GM19438 (cell line): ENCODE measurements at regions not wholly inside any gene's neighbourhood (a gene's known extent, or its start where the extent isn't known, plus 50 kb on each side); places are given as distances from the start of the nearest gene placed in this dataset.

Source experiments
- ATAC-seq: cut with Tn5 transposase; IDR thresholded peaks from one replicate; pipeline ENCODE4 v1.9.1; 2021; ENCODE audit warnings: low read depth; ENCODE audit not compliant: unreplicated experiment

GRCh38 chr2:34388446-34388845 lies 789.3 kb upstream of the FAM98A start:
- no peak for ATAC-seq

DNA sequence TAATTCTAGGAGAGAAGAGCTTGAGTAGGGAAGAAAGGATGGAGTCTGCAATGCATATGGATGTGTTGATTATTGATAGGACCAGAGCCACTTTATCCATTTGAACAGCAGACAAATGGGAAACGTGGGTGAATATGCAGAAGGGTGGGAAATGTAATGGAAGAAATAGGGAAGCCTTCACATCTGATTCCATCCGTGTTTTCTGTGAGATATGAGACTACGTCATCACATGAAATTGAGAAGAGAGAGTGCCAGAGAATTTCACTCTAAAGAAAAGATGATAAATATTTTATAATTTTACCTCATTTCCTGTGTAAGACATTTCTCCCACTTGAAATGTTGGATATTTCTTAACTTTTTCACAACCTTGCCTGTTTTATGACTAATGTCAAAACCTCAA lies 788.4 kb upstream of the FAM98A start:
- ATAC-seq = no peak

DNA sequence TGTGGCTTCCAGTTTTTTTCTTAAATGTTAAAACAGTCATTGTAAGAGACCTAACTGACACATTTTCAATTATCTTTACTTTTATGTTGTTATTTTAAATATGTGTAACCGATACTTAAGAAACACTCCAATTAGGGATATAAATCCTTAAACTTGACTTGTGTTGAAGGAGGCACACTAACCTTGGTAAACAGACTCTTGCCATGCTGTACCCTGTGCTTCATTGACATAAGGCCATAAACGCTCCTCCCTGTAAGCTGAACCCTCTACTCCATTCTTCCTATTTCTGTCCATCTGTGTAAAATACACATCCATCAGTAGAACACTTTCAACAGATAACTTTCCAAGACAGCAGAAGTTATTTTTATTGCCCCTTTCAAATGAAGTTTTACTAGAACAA lies 780.5 kb upstream of the FAM98A start:
- no peak for ATAC-seq

DNA sequence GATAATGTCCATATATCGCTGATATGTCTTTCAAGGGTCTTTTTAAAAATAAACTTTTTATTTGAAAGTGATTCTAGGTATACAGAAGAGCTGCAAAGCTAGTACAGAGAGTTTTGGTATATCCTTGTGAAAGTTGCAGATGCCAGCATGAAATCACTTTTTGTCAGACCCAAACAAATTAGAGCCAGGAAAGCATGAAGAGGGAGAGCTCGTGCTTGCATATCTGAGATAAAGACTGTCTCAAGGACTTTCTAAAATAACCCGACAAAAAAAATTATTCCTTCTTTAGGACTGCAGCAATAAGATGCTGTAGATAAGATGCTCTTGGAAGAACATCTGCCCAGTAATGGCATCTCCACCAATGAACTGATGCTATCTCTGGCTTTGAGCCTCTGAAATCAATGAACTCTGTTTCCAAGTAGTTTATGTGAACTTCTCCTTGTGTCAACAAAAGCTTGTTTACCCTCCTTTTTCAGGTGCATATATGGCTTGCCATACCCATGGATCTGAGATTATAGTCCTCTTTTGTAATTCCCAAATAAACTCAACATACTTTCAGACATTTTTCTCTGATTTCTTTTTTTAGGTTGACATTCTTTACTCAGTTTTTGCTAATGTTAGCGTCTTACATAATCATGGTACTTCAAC lies 774.6 kb upstream of the FAM98A start:
- no peak for ATAC-seq

- no peak for ATAC-seq
Observed at GRCh38 chr2:34372967-34373366, 773.9 kb upstream of the FAM98A start.

DNA sequence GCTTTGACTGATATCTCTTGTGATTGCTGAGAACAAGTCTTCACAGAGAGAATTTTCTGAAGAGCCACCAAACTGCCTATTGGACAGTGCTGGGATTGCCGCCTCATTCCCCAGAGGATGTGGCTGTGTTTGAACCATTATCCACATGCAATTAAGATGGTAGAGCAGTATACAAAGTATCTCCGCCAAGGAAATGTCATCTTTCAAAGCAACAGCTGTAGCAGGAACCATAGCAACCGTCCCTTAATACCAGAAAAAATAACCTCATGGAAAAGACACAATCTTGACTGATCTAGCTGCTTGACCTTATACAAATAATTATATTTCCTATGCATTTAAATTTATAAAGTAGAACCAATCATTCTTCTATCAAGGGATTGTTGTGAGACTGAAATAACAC lies 772.6 kb upstream of the FAM98A start:
- ATAC-seq = no peak

- ATAC-seq = no peak
Observed at GRCh38 chr2:34368304-34368703, 769.2 kb upstream of the FAM98A start.

GRCh38 chr2:34365932-34366331 lies 766.8 kb upstream of the FAM98A start:
- ATAC-seq = no peak

GRCh38 chr2:34365512-34365911 lies 766.4 kb upstream of the FAM98A start:
- ATAC-seq = no peak

- no peak for ATAC-seq
Observed at GRCh38 chr2:34353509-34354113, 754.5 kb upstream of the FAM98A start.

GRCh38 chr2:34349527-34349926 lies 750.4 kb upstream of the FAM98A start:
- ATAC-seq = no peak

DNA sequence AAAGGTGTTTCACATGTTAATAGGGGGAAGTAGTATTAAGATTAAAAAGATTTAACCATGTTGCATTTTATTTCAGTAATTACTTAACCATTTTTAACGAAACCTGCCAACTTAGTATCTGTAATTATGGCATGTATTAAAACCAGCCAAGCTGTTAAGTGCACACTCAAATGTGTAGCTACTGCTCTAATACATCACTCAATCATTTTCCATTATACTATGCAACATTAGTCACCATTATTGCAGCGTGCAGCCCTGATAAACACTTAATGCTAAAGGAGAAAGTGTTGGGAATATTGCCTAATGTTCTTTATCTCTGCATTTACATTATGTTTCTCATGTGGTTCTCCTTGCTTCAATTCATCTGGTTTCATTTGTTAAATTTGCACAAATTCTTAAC lies 745.9 kb upstream of the FAM98A start:
- ATAC-seq = no peak

DNA sequence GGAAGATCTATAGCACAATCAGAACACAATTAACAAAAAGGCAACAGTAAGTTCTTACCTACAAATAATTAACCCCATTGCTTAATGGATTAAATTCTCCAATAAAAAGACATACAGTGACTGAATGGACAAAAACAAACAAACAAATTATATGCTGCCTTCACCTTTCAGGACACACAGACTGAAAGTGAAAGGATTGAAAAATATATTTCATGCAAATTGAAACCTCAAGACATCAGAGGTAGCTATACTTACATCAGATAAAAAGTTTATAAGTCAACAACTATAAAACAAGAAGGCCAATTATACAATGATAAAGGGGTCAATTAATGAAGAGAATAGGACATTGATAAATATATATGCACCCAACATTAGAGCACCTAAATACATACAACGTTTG lies 741.2 kb upstream of the FAM98A start:
- ATAC-seq = no peak

- no peak for ATAC-seq
Observed at GRCh38 chr2:34337735-34338134, 738.6 kb upstream of the FAM98A start.

DNA sequence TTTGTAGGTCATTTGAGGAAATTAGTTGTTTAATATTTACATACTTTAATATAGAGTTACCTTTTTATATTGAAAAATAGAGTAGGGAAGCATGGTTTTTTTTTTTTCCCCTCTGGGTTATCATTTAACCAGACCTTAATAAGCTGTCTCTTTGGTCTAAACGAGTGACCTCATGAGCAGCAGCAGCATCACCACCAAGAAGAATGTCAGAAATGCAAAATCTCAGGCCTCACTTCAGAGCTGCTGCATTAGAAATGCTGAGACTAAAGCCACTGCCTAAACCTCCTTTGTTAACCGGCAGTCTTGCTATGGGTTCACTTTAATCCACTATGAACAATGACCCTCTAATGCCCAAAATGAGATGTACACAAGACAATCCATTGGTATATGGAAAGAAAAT lies 733.7 kb upstream of the FAM98A start:
- no peak for ATAC-seq

DNA sequence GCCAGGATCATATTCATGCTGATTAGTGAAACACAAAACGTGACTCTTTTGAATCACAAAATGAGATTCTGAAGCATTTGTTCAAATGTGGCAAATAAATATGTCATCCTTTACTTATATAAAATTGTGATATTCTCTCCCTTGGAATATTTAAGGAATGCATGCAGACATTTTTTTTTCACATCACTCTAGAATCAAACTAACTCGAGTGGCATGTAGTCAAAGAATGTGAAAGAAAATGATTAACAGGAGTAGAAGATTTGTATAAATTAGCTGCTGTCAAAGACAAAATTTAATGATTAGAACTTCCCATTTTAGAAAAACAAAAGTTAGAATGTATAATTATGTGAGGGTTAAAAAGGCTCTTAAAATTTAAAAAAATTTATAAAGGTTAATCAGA lies 721.0 kb upstream of the FAM98A start:
- ATAC-seq = no peak

- no peak for ATAC-seq
Observed at GRCh38 chr2:34317797-34318196, 718.7 kb upstream of the FAM98A start.

- ATAC-seq = no peak
Observed at GRCh38 chr2:34316788-34317187, 717.7 kb upstream of the FAM98A start.

DNA sequence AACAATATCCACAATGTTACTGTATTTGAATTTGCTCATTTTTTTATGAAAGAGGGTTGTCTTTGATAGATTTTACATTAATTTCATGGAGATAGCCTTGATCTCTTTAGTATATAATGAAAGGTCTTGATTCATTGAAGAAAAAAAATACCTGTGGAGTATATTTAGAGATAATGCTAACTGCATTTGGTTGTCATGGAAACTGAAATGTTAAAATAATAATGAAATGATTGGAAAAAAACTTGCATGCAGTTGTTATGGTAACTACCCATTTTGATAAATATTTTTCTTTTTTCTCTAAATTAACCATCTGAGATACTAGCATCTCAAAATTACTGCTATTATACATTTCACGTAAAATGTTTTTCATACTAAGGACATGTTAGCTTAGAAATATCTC lies 712.7 kb upstream of the FAM98A start:
- ATAC-seq = no peak

- ATAC-seq = no peak
Observed at GRCh38 chr2:34308140-34308539, 709.0 kb upstream of the FAM98A start.

- ATAC-seq = no peak
Observed at GRCh38 chr2:34307636-34308035, 708.5 kb upstream of the FAM98A start.

DNA sequence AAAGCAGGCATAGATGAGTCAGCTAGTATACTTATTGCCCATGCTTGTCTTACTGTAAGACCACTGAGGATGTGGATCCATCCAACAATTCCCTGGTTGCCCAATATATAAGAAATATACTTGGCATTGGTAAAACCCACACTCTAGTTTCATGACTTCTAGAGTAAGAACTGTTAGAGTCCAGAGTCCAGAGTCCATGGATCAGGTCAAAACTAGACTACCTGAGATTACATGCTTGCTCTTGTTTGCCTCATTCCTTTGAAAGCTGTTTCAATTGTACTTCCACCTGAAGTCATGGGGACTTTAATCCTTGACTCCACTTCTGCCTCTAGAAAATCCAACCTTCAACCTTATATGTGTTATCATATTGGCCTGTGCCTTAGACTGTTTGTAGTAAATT lies 707.6 kb upstream of the FAM98A start:
- no peak for ATAC-seq

GRCh38 chr2:34305587-34305986 lies 706.5 kb upstream of the FAM98A start:
- no peak for ATAC-seq
